GM21526 (cell line): ENCODE measurements at regions not wholly inside any gene's neighbourhood (a gene's known extent, or its start where the extent isn't known, plus 50 kb on each side); places are given as distances from the start of the nearest gene placed in this dataset.

ENCODE experiments used
- ATAC-seq: cut with Tn5 transposase; IDR thresholded peaks from one replicate; pipeline ENCODE4 v1.9.1; 2021; ENCODE audit warnings: moderate library complexity; ENCODE audit not compliant: unreplicated experiment, low FRiP score

DNA sequence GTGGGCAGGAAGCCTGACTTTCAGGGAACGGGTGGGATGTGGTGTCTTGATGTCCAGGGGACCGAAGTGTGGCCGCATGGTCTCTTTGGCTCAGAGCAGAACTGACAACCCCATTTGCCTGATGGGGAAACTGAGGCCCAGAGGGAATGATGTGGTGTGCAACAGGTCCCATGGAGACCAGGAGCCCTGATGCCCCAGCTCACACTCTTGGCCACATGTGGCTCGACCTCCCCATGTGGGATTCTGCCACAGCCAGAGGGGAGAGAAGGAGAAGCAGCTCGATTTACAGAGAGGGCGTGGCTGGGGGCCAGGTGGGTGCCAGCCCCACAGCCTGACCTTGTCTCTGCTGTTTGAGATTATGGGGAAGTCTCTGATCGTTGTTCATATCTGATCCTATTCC is 128.1 kb downstream of the TEX29 start:
- no peak for ATAC-seq

DNA sequence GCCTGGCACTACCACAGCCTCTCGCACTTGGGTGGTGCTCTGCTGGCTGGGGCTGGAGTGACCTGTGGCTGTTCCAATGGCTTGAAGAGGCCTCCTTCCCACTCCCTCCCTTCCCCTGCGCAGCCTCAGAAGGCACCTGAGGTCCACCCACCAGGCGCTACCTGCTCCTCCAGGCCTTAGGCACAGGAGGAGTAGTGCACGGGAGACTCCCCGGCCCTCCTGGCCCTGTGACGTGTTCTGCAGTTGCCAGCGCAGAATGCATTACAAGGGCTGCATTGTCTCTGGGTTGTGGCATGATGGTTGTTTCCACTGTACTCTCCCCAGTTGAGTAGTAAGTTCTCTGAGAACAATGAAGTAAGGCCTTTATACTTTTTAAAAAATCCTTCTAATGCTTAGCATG is 128.6 kb downstream of the TEX29 start:
- no peak for ATAC-seq

GRCh38 chr13:111451402-111451801 is 131.0 kb downstream of the TEX29 start:
- ATAC-seq: no peak

DNA sequence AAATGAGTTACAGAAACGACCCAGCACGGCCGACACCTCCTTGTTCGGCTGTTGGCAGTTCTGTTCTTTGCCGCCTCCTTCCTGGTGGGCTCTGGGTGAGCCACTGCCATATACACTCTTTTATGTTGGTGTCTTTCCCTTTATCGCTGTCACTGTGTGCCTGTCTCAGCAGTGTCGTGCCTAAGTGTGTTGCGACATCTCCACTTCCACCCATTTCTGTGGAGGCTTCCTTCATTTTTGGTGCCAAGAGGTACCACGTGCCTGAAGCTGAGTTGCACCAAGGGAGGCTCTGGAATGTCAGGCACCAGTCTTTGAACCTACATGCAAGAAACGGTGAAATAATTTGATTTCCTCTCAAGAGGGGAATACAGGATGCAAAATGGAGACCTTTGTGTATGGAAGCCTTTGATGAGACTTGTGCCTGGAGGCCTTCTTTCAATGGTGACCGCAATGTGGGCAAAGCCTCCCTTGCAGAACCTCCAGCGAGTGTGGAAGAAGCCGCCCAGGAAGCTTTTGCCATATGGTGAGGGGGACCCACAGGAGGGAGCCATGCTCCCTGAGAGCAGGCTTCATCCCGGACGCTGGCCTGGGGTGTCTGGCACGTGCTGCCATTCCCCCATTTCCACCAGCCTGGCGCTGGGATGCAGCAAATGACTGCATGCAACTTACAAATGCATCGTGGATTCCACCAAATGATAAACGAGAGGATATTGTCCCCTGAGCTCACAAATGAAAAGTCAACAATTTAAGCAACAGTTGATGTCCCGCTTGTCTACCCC is 136.2 kb downstream of the TEX29 start:
- ATAC-seq: no peak

- ATAC-seq: no peak
Measured at GRCh38 chr13:111458001-111458531, 137.6 kb downstream of the TEX29 start.

DNA sequence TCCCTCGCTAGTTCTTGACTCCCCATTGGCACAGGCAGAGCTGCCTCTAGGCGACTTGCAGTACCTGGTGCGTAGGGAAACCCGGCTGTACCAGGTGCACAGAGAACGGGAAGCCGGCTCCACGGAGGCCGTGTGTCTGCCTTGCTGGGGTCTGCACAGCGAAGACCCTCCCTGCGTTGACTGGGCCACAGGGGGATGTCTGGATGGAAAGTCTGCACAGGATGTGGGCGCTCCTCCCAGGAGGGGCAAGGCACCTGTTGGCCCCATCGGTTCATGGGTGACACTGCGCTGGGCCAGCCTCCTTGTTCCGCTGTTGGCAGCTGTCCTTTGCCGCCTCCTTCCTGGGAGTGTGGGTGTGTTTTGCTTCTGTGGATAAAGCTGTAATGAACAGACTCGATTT is 138.3 kb downstream of the TEX29 start:
- ATAC-seq: no peak

DNA sequence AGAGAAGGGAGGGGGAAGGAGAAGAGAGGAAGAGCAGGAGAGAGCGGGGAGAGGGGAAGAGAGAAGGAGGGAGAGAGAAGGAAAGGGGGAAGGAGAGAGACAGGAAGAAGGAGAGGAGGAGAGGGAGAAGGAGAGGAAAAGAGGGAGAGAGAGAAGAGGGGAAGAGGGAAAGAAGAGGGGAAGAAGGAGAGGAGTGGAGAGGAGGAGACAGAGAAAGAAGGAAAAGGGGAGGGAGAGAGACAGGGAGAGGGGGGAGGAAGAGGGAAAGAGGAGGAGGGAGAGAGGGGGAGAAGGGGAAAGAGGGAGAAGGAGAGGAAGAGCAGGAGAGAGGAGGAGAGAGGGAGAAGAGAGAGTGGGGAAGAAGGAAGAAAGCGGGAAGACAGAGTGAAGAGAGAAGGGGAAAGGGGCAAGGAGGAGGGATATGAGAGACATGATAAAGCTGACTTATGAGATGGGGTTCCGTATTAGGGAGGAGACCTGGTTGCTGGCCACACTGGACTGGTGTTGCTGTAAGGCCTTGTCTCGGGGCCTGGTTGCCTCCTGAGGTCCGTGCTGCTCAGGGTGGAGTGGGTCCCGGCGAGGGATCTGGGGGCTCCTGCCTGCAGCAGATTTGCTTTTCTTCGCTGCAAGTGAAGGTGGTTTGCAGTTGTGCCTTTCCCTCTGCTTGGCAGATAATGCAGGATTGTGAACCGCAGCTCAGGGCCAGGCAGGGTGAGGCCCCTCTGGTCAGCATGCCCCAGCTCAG is 139.5 kb downstream of the TEX29 start:
- no peak for ATAC-seq

DNA sequence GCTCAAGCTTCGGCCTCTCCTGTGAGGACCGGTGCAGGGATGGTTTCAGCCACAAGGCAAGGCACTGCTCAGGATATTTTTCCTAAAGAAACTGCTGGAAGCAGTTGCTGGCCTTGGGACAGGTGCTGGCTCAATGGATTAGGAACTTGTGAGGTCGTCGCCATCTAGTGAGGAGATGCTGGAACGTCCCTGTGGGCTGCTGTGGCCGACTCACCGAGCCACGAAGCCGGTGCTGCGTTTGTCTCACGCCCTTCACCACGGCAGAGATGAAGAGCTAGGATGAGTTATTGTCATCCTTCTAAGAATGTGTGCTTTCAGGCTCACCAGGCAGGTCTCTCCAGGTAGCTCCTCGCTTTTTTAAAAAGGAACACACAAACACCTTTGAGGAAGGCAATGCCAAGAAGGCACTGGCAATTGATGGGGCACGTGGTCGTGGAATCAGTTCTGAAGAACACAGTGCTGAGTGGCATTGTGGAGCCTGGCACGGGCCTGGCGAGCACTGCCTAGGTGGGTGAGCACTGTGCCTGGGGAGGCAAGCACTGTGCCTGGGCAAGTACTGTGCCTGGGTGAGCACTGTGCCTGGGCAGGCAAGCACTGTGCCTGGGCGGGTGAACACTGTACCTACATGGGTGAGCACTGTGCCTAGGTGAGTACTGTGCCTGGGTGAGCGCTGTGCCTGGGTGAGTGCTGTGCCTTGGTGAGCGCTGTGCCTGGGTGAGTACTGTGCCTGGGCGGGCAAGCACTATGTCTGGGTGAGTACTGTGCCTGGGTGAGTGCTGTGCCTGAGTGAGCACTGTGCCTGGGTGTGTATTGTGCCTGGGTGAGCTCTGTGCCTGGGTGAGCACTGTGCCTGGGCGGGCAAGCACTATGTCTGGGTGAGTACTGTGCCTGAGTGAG is 140.4 kb downstream of the TEX29 start:
- ATAC-seq: no peak

GRCh38 chr13:111461445-111462149 is 141.2 kb downstream of the TEX29 start:
- ATAC-seq: no peak

DNA sequence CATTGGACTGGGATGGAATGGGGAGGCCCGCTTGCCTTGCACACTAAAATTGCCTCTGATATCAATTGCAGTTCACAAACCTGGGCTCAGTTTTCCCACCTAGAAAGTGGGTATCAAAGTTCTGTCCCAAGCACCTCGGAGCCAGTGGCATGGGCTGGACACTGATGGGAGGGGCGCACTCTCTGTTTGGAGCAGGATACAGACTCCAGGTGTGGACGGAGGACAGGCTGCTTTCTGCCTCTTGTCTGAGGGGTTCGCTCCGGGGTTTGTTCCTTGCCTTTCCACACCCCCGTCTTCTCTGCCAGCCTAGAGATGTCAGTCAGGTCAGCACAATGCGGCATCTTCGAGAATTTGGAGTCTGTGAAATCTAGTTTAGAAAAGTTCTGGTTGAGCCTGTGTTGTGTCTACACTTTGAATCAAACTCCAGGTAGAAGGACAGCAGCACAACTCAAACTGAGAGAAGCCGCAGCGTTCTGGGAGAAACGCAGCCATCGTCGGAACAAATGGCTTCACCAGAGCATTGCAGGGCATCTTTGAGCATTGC is 141.9 kb downstream of the TEX29 start:
- ATAC-seq: no peak

DNA sequence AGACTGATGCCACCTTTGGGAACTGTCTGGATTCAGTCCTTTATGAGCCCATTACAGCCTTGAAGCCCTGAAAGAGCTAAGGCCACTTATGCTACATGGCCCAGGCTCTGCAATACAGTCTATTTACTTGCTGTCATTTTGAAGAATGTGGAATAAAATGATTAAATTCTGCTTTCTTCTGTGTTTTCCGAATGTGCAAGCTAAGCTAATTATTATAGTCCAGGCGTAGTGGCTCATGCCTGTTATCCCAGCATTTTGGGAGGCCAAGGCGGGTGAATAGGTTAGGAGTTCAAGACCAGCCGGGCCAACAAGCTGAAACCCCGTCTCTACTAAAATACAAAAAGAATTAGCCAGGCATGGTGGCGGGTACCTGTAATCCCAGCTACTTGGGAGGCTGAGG is 142.5 kb downstream of the TEX29 start:
- ATAC-seq: no peak

DNA sequence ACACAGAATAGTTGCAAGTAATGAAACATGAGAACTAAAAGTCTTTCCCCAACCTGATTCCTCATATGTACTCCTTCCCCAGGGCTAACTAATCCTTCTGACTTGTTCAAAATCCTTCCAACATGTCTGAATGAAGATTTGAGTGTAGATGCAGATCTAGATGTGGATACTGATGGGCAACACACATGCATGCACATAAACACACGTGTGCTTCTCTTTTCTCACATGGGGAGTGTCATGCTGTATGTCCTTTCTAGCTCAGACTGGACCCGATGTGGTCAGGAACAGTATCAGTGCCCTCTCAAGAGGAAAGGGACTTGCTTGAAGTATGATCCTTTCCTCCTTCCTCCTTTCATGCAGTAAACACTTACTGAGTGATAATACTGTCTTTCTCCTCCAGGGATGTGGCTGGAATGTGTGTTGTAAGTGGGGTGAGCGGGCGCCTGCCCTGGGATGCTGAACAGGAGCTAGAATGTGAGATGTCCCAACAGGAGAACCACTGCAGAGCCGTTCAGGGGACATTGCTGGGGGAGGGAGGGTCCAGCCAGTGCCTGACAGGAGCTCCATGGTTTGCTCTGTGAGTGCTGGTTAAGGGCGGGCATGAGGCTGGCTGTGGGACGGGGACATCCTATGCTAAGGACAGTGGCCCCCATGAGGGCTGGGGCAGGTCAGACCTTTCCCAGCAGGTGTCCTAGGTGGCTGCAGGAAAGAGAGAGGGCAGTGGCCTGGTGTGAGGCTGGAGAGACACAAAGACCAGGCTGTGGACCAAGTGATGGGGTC is 146.9 kb downstream of the TEX29 start:
- ATAC-seq: no peak

- no peak for ATAC-seq
Measured at GRCh38 chr13:111468037-111468959, 147.9 kb downstream of the TEX29 start.

DNA sequence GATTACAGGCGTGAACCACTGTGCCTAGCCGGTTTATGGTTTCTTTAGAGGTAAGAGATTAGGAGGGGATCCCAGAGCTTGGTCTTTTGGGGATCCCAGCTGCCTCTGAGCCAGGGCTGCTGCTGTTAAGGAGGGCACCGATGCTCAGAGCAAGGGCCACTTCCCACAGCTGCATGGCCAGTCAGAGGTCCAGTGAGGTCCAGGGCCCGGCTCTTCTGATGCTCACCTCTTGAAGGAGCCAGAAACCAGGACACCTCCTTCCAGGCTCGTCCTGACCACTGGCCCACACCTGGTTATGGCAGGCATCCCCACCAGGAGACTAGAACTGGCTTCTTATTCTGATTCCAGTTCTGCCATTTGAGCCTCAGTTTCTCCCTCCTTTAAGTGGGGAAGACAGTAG is 149.0 kb downstream of the TEX29 start:
- no peak for ATAC-seq

- ATAC-seq: no peak
Measured at GRCh38 chr13:111469916-111470506, 149.6 kb downstream of the TEX29 start.

- no peak for ATAC-seq
Measured at GRCh38 chr13:111470933-111471332, 150.5 kb downstream of the TEX29 start.

DNA sequence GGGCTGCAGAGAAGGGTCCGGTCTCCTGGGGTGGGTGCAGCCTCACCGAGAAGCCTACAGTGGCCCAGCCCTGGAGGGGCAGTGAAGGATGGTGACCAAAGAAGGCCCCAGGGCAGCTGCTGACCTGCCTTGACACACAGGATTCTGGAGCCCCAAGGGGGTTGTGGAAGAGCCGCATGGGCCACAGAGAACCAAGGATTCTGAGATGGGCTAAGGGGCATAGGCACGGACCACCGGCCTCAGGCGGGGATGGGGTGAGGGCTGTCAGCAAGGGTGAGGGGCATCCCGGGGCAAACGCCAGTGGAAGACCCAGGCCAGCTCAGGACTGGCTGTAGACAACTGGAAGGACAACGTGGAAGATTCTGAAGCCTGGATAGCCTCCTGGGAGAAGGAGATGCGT is 151.6 kb downstream of the TEX29 start:
- no peak for ATAC-seq
